ENCODE measurements at regions not wholly inside any gene's neighbourhood (a gene's known extent, or its start where the extent isn't known, plus 50 kb on each side); places are given as distances from the start of the nearest gene placed in this dataset.

DNA sequence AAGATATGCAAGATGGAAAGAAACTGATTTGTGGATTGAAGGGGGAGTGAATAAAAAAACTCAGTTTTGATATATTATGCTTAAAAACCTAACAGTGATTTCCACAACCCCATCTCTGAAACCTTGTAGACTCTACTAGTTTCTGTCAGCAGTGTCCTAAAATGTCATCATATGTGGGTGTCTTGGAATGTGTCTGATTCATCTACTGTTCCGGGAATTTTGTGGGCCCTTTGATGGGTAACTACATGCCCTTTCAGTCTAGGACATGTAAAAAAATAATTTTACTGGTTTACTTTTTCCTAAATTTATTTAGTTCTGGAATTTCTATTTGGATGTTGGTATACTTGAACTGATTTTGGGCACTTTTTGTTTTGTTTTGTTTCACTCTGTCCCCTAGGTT lies 118.9 kb upstream of the NMUR2 start:
- ATAC-seq (ENCODE audit: insufficient read depth, low read depth) (no peak), DNase-seq (no peak)
- Histone ChIP-seq H3K79me2 (ENCODE audit: insufficient read depth, low read length) (no peaks in the 10 kb centered on the region), H3K27me3 (ENCODE audit: insufficient read depth, low read length, poor library complexity) (no peaks in the 10 kb centered on the region), H3K9ac (ENCODE audit: low read depth, low read length) (no peak overlapping the region), H3K4me3 (ENCODE audit: low read depth in 1 of 2, low read length in 2 of 2) (no peak overlapping the region), H3K4me1 (ENCODE audit: insufficient read depth, low read length) (no peaks in the 10 kb centered on the region), H3K36me3 (ENCODE audit: insufficient read depth, low read length) (no peaks in the 10 kb centered on the region), H3K9me3 (ENCODE audit: insufficient read depth, low read length, severe bottlenecking) (no peaks in the 10 kb centered on the region), H2AFZ (ENCODE audit: low read depth, low read length) (no peak overlapping the region), H3K27ac (ENCODE audit: low read length) (no peak overlapping the region), H3K4me2 (ENCODE audit: insufficient read depth, low read length) (no peak overlapping the region), H4K20me1 (ENCODE audit: insufficient read depth, low read length) (no peaks in the 10 kb centered on the region)
- TF ChIP-seq, protein P1, sequence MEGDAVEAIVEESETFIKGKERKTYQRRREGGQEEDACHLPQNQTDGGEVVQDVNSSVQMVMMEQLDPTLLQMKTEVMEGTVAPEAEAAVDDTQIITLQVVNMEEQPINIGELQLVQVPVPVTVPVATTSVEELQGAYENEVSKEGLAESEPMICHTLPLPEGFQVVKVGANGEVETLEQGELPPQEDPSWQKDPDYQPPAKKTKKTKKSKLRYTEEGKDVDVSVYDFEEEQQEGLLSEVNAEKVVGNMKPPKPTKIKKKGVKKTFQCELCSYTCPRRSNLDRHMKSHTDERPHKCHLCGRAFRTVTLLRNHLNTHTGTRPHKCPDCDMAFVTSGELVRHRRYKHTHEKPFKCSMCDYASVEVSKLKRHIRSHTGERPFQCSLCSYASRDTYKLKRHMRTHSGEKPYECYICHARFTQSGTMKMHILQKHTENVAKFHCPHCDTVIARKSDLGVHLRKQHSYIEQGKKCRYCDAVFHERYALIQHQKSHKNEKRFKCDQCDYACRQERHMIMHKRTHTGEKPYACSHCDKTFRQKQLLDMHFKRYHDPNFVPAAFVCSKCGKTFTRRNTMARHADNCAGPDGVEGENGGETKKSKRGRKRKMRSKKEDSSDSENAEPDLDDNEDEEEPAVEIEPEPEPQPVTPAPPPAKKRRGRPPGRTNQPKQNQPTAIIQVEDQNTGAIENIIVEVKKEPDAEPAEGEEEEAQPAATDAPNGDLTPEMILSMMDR (IDR thresholded peaks at IDR 0.05; ENCODE audit: borderline replicate concordance, extremely low read depth, low read length, poor library complexity, severe bottlenecking), result no peak
- no peak for TF ChIP-seq EZH2 (IDR thresholded peaks at IDR 0.05; ENCODE audit: borderline replicate concordance, low read depth, low read length, severe bottlenecking)

DNA sequence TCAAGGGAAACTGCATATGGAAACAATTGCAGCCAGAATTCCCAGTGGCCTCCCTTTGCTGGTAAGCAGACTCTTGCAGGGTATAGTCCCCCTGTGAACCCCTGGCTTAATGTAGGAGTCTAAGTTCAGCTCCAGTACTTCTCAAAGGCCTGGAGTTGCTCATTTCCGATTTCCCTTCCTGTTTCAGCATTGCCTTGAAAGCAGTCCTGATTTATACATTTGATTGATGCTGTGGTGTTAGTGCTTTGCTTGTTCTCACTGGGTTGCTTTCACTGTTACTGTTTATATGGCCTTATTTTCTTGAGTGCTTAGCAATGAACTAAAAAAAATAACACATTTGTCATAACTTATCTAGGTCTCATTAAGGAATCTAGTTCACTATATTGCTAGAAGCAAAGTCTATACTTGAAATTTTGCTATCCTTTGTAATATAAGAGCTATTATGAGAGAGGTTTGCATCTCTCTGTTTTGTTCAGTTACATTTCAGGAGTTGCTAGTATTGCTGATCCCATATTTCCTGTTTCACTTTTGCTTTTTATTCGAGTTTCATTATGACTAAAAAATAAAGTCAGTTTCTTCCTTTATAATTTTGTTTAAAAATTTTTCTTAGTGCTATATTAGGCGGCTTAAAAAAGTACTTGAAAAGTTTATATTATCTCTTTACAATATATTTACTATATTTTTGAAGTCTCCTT lies 122.4 kb upstream of the NMUR2 start:
- H3K27me3 ChIP-seq (ENCODE audit: insufficient read depth, low read length, poor library complexity), result no peaks in the 10 kb centered on the region
- H3K4me3 ChIP-seq (ENCODE audit: low read depth in 1 of 2, low read length in 2 of 2), result no peak overlapping the region
- H3K79me2 ChIP-seq (ENCODE audit: insufficient read depth, low read length), result no peaks in the 10 kb centered on the region
- H3K4me1 ChIP-seq (ENCODE audit: insufficient read depth, low read length), result no peaks in the 10 kb centered on the region
- H3K27ac ChIP-seq (ENCODE audit: low read length), result no peak overlapping the region
- DNase-seq, result no peak
- no peak overlapping the region for H2AFZ ChIP-seq (ENCODE audit: low read depth, low read length)
- TF ChIP-seq, protein P1 (IDR thresholded peaks at IDR 0.05; ENCODE audit: borderline replicate concordance, extremely low read depth, low read length, poor library complexity, severe bottlenecking), result no peak
- TF ChIP-seq EZH2 (IDR thresholded peaks at IDR 0.05; ENCODE audit: borderline replicate concordance, low read depth, low read length, severe bottlenecking), result no peak
- H4K20me1 ChIP-seq (ENCODE audit: insufficient read depth, low read length), result no peaks in the 10 kb centered on the region
- no peaks in the 10 kb centered on the region for H3K9me3 ChIP-seq (ENCODE audit: insufficient read depth, low read length, severe bottlenecking)
- ATAC-seq (ENCODE audit: insufficient read depth, low read depth), result no peak
- H3K36me3 ChIP-seq (ENCODE audit: insufficient read depth, low read length), result no peaks in the 10 kb centered on the region
- no peak overlapping the region for H3K9ac ChIP-seq (ENCODE audit: low read depth, low read length)
- no peak overlapping the region for H3K4me2 ChIP-seq (ENCODE audit: insufficient read depth, low read length)

DNA sequence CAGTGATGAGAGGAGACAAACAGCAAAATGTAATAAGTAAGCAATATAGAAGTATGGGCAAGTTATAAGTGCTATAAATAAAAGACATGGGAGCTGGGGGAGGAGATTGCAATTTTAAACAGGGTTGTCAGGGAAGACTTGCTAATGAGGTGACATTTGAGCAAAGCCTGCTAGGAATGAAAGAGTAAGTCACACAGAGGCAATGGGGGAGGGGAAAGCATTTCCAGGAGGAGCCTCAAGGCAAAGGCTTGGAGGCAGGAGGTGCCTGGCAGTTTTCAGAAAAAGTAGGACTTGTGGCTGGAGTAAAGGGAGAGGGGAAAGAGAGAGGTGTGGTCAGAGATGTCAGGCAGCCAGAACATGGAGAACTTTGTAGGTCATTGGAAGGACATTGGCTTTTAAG lies 124.4 kb upstream of the NMUR2 start:
- Histone ChIP-seq H3K4me2 (ENCODE audit: insufficient read depth, low read length) (no peak overlapping the region), H3K4me3 (ENCODE audit: low read depth in 1 of 2, low read length in 2 of 2) (no peak overlapping the region)

More for the DNA sequence above, 124.4 kb upstream of the NMUR2 start:
- Histone ChIP-seq H2AFZ (ENCODE audit: low read depth, low read length) (no peak overlapping the region), H4K20me1 (ENCODE audit: insufficient read depth, low read length) (no peaks in the 10 kb centered on the region), H3K36me3 (ENCODE audit: insufficient read depth, low read length) (no peaks in the 10 kb centered on the region), H3K27me3 (ENCODE audit: insufficient read depth, low read length, poor library complexity) (no peaks in the 10 kb centered on the region), H3K27ac (ENCODE audit: low read length) (no peak overlapping the region), H3K9me3 (ENCODE audit: insufficient read depth, low read length, severe bottlenecking) (no peaks in the 10 kb centered on the region), H3K79me2 (ENCODE audit: insufficient read depth, low read length) (no peaks in the 10 kb centered on the region), H3K9ac (ENCODE audit: low read depth, low read length) (no peak overlapping the region), H3K4me1 (ENCODE audit: insufficient read depth, low read length) (no peaks in the 10 kb centered on the region)
- TF ChIP-seq, protein P1 (IDR thresholded peaks at IDR 0.05; ENCODE audit: borderline replicate concordance, extremely low read depth, low read length, poor library complexity, severe bottlenecking), result no peak
- TF ChIP-seq EZH2 (IDR thresholded peaks at IDR 0.05; ENCODE audit: borderline replicate concordance, low read depth, low read length, severe bottlenecking), result no peak
- no peak for DNase-seq
- no peak for ATAC-seq (ENCODE audit: insufficient read depth, low read depth)

Data from DND-41 (cell line).